ENCODE measurements at regions not wholly inside any gene's neighbourhood (a gene's known extent, or its start where the extent isn't known, plus 50 kb on each side); places are given as distances from the start of the nearest gene placed in this dataset.

GRCh38 chr6:117191009-117191408, 74.3 kb upstream of the VGLL2 start:
- Histone ChIP-seq H3K36me3 (ENCODE audit: control insufficient read depth in 2 of 2, extremely low read depth in 1 of 2, insufficient read depth in 1 of 2, low read length in 1 of 2) (no peaks in the 10 kb centered on the region), H3K27me3 (replicated peaks in 1 of 2; ENCODE audit: control insufficient read depth in 2 of 2, extremely low read depth in 1 of 2, insufficient read depth in 2 of 2, low read length in 1 of 2) (no peaks in the 10 kb centered on the region), H3K9me3 (no peaks in the 10 kb centered on the region), H3K27ac (ENCODE audit: low read length) (no peak overlapping the region), H3K4me3 (ENCODE audit: control insufficient read depth in 1 of 2, extremely low read depth in 1 of 2, low read length in 1 of 2) (no peak overlapping the region), H3K4me1 (ENCODE audit: control insufficient read depth in 1 of 2, extremely low read depth in 1 of 2, insufficient read depth in 2 of 2, low read length in 2 of 2) (no peaks in the 10 kb centered on the region)
- ChIA-PET CTCF (no interaction called here), POLR2A (no interaction called here)
- no peak overlapping the region for H3K27ac Mint-ChIP-seq
- no peaks in the 10 kb centered on the region for H3K4me1 Mint-ChIP-seq
- ATAC-seq (replicated peaks in 1 of 4): no peak
- 67% methylated on average over 1 of the region's 5 CpGs for WGBS (ENCODE audit: insufficient coverage)
- H3K4me3 Mint-ChIP-seq: no peak overlapping the region
- DNase-seq: no peak
- no peaks in the 10 kb centered on the region for H3K27me3 Mint-ChIP-seq
- H3K36me3 Mint-ChIP-seq: no peaks in the 10 kb centered on the region
- peaks cover 0 to 2% (median 0%) of the 10 kb centered on the region in 3 donors for H3K9me3 Mint-ChIP-seq

DNA sequence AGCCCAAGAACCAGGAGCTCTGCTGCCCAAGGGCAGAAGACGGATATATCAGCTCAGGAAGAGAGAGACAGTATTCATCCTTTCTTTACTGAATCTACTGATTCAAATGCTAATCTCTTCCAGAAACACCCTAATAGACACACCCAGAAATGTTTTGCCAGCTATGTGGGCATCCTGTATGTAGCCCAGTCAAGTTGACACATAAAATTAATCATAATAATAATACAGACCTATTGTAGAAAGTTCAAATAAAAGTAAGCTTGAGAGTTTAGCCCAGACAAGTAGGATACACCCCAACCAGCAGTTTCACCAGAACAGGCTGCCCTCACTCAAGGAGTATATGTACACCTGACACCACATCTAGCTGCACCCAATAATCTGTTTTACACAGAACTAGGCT, 73.9 kb upstream of the VGLL2 start:
- H3K27me3 ChIP-seq (replicated peaks in 1 of 2; ENCODE audit: control insufficient read depth in 2 of 2, extremely low read depth in 1 of 2, insufficient read depth in 2 of 2, low read length in 1 of 2): no peaks in the 10 kb centered on the region
- no peak overlapping the region for H3K27ac ChIP-seq (ENCODE audit: low read length)
- H3K4me1 ChIP-seq (ENCODE audit: control insufficient read depth in 1 of 2, extremely low read depth in 1 of 2, insufficient read depth in 2 of 2, low read length in 2 of 2): no peaks in the 10 kb centered on the region
- no peaks in the 10 kb centered on the region for H3K9me3 ChIP-seq
- Mint-ChIP-seq H3K27me3 (no peaks in the 10 kb centered on the region), H3K4me1 (no peaks in the 10 kb centered on the region), H3K9me3 (peaks cover 0 to 4% (median 0%) of the 10 kb centered on the region in 3 donors), H3K4me3 (no peak overlapping the region), H3K27ac (no peak overlapping the region), H3K36me3 (no peaks in the 10 kb centered on the region)
- ATAC-seq (replicated peaks in 1 of 4): no peak
- DNase-seq: no peak
- ChIA-PET CTCF (no interaction called here), POLR2A (no interaction called here)
- no peak overlapping the region for H3K4me3 ChIP-seq (ENCODE audit: control insufficient read depth in 1 of 2, extremely low read depth in 1 of 2, low read length in 1 of 2)
- WGBS (ENCODE audit: insufficient coverage): no CpG with 5 or more reads among the region's 1 CpG
- H3K36me3 ChIP-seq (ENCODE audit: control insufficient read depth in 2 of 2, extremely low read depth in 1 of 2, insufficient read depth in 1 of 2, low read length in 1 of 2): no peaks in the 10 kb centered on the region

- H3K27ac ChIP-seq (ENCODE audit: low read length): no peak overlapping the region
- WGBS (ENCODE audit: insufficient coverage): no CpG with 5 or more reads among the region's 2 CpGs
- H3K4me3 ChIP-seq (ENCODE audit: control insufficient read depth in 1 of 2, extremely low read depth in 1 of 2, low read length in 1 of 2): no peak overlapping the region
- ATAC-seq (replicated peaks in 1 of 4) (no peak), DNase-seq (no peak)
- peaks cover 0 to 4% (median 3%) of the 10 kb centered on the region in 3 donors for H3K9me3 Mint-ChIP-seq
- no peaks in the 10 kb centered on the region for H3K27me3 ChIP-seq (replicated peaks in 1 of 2; ENCODE audit: control insufficient read depth in 2 of 2, extremely low read depth in 1 of 2, insufficient read depth in 2 of 2, low read length in 1 of 2)
- H3K27me3 Mint-ChIP-seq: no peaks in the 10 kb centered on the region
- no peaks in the 10 kb centered on the region for H3K36me3 ChIP-seq (ENCODE audit: control insufficient read depth in 2 of 2, extremely low read depth in 1 of 2, insufficient read depth in 1 of 2, low read length in 1 of 2)
- H3K9me3 ChIP-seq: no peaks in the 10 kb centered on the region
- no peak overlapping the region for H3K27ac Mint-ChIP-seq
- H3K4me1 Mint-ChIP-seq: no peaks in the 10 kb centered on the region
- H3K4me3 Mint-ChIP-seq: no peak overlapping the region
- ChIA-PET CTCF (no interaction called here), POLR2A (no interaction called here)
- H3K36me3 Mint-ChIP-seq: no peaks in the 10 kb centered on the region
- H3K4me1 ChIP-seq (ENCODE audit: control insufficient read depth in 1 of 2, extremely low read depth in 1 of 2, insufficient read depth in 2 of 2, low read length in 2 of 2): no peaks in the 10 kb centered on the region
Measured at GRCh38 chr6:117194271-117194670, 71.1 kb upstream of the VGLL2 start.

GRCh38 chr6:117194978-117195377, 70.4 kb upstream of the VGLL2 start:
- CTCF ChIA-PET: no interaction called here

DNA sequence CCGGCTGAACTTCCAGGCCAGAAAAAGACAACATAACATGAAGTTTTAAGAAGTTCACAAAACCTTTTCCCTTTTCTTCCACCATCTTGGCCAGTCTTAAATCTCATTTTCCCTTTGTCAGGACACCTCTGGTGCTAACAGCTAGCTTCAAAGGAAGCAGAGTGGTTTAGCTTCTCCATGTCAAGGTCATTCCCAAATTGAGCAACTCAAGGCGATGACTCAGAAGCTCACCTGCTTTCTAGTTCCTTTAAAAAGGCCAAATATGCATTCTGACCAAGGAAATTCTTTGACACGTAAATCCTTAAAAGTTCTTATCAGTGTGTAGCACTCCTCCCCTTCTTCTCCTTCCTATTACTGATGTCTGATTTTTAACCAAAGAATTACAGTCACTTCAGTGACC, 69.6 kb upstream of the VGLL2 start:
- ATAC-seq (replicated peaks in 1 of 4) (no peak), DNase-seq (no peak)
- ChIA-PET POLR2A (no interaction called here), CTCF (no interaction called here)
- Histone ChIP-seq H3K4me3 (ENCODE audit: control insufficient read depth in 1 of 2, extremely low read depth in 1 of 2, low read length in 1 of 2) (no peak overlapping the region), H3K4me1 (ENCODE audit: control insufficient read depth in 1 of 2, extremely low read depth in 1 of 2, insufficient read depth in 2 of 2, low read length in 2 of 2) (no peaks in the 10 kb centered on the region), H3K27ac (ENCODE audit: low read length) (no peak overlapping the region), H3K27me3 (replicated peaks in 1 of 2; ENCODE audit: control insufficient read depth in 2 of 2, extremely low read depth in 1 of 2, insufficient read depth in 2 of 2, low read length in 1 of 2) (no peaks in the 10 kb centered on the region), H3K36me3 (ENCODE audit: control insufficient read depth in 2 of 2, extremely low read depth in 1 of 2, insufficient read depth in 1 of 2, low read length in 1 of 2) (no peaks in the 10 kb centered on the region), H3K9me3 (no peaks in the 10 kb centered on the region)
- WGBS (ENCODE audit: insufficient coverage): 34% methylated on average over 3 of the region's 3 CpGs
- H3K4me3 Mint-ChIP-seq: no peak overlapping the region
- H3K27ac Mint-ChIP-seq: no peak overlapping the region
- H3K27me3 Mint-ChIP-seq: no peaks in the 10 kb centered on the region
- H3K36me3 Mint-ChIP-seq: no peaks in the 10 kb centered on the region
- H3K9me3 Mint-ChIP-seq: peaks cover 0 to 4% (median 3%) of the 10 kb centered on the region in 3 donors
- H3K4me1 Mint-ChIP-seq: no peaks in the 10 kb centered on the region

More at GRCh38 chr6:117194978-117195377, 70.4 kb upstream of the VGLL2 start:
- H3K27me3 ChIP-seq (replicated peaks in 1 of 2; ENCODE audit: control insufficient read depth in 2 of 2, extremely low read depth in 1 of 2, insufficient read depth in 2 of 2, low read length in 1 of 2): no peaks in the 10 kb centered on the region
- DNase-seq: no peak
- Mint-ChIP-seq H3K9me3 (peaks cover 0 to 4% (median 3%) of the 10 kb centered on the region in 3 donors), H3K27me3 (no peaks in the 10 kb centered on the region), H3K4me1 (no peaks in the 10 kb centered on the region), H3K27ac (no peak overlapping the region), H3K36me3 (no peaks in the 10 kb centered on the region), H3K4me3 (no peak overlapping the region)
- no peak overlapping the region for H3K4me3 ChIP-seq (ENCODE audit: control insufficient read depth in 1 of 2, extremely low read depth in 1 of 2, low read length in 1 of 2)
- H3K36me3 ChIP-seq (ENCODE audit: control insufficient read depth in 2 of 2, extremely low read depth in 1 of 2, insufficient read depth in 1 of 2, low read length in 1 of 2): no peaks in the 10 kb centered on the region
- H3K4me1 ChIP-seq (ENCODE audit: control insufficient read depth in 1 of 2, extremely low read depth in 1 of 2, insufficient read depth in 2 of 2, low read length in 2 of 2): no peaks in the 10 kb centered on the region
- H3K27ac ChIP-seq (ENCODE audit: low read length): no peak overlapping the region
- POLR2A ChIA-PET: no interaction called here
- ATAC-seq (replicated peaks in 1 of 4): no peak
- no peaks in the 10 kb centered on the region for H3K9me3 ChIP-seq
- 94% methylated on average over 2 of the region's 4 CpGs for WGBS (ENCODE audit: insufficient coverage)

DNA sequence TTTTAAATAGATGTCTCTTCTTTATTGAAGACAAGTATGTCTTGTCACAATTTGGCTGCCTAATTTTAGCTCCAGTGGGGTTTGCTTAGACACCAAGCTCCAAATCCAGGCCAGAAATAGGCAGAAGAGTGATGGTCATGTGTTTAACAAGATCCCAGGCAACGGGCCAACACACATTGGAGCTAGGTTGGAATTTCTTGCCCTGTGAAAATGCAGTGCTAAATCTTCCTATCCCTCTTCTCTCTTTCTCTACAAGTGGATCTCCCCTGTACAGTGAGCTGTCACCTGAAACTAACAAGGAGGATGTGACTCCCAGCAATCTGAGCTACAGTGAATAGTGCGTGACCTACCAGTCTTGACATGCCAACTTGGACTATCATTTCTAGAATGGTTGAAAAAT, 65.3 kb upstream of the VGLL2 start:
- ATAC-seq (replicated peaks in 1 of 4): no peak
- no peaks in the 10 kb centered on the region for H3K27me3 ChIP-seq (replicated peaks in 1 of 2; ENCODE audit: control insufficient read depth in 2 of 2, extremely low read depth in 1 of 2, insufficient read depth in 2 of 2, low read length in 1 of 2)
- no peaks in the 10 kb centered on the region for H3K36me3 Mint-ChIP-seq
- no peak overlapping the region for H3K27ac Mint-ChIP-seq
- no peaks in the 10 kb centered on the region for H3K4me1 ChIP-seq (ENCODE audit: control insufficient read depth in 1 of 2, extremely low read depth in 1 of 2, insufficient read depth in 2 of 2, low read length in 2 of 2)
- ChIA-PET CTCF (no interaction called here), POLR2A (no interaction called here)
- H3K4me3 Mint-ChIP-seq: no peak overlapping the region
- no peaks in the 10 kb centered on the region for H3K27me3 Mint-ChIP-seq
- no peak overlapping the region for H3K4me3 ChIP-seq (ENCODE audit: control insufficient read depth in 1 of 2, extremely low read depth in 1 of 2, low read length in 1 of 2)
- H3K9me3 Mint-ChIP-seq: peaks cover 0 to 4% (median 3%) of the 10 kb centered on the region in 3 donors
- no CpG with 5 or more reads among the region's 2 CpGs for WGBS (ENCODE audit: insufficient coverage)
- H3K27ac ChIP-seq (ENCODE audit: low read length): no peak overlapping the region
- no peaks in the 10 kb centered on the region for H3K9me3 ChIP-seq
- DNase-seq: no peak
- H3K36me3 ChIP-seq (ENCODE audit: control insufficient read depth in 2 of 2, extremely low read depth in 1 of 2, insufficient read depth in 1 of 2, low read length in 1 of 2): no peaks in the 10 kb centered on the region
- no peaks in the 10 kb centered on the region for H3K4me1 Mint-ChIP-seq

- ATAC-seq (replicated peaks in 1 of 4) (no peak), DNase-seq (no peak)
- peaks cover 0 to 5% (median 2%) of the 10 kb centered on the region in 3 donors for H3K9me3 Mint-ChIP-seq
- peaks cover 0 to 6% of the 10 kb centered on the region in 2 donors for H3K27me3 Mint-ChIP-seq
- ChIA-PET POLR2A (no interaction called here), CTCF (no interaction called here)
- Histone ChIP-seq H3K36me3 (ENCODE audit: control insufficient read depth in 2 of 2, extremely low read depth in 1 of 2, insufficient read depth in 1 of 2, low read length in 1 of 2) (no peaks in the 10 kb centered on the region), H3K27me3 (replicated peaks in 1 of 2; ENCODE audit: control insufficient read depth in 2 of 2, extremely low read depth in 1 of 2, insufficient read depth in 2 of 2, low read length in 1 of 2) (no peaks in the 10 kb centered on the region), H3K4me1 (ENCODE audit: control insufficient read depth in 1 of 2, extremely low read depth in 1 of 2, insufficient read depth in 2 of 2, low read length in 2 of 2) (no peaks in the 10 kb centered on the region), H3K9me3 (no peaks in the 10 kb centered on the region), H3K4me3 (ENCODE audit: control insufficient read depth in 1 of 2, extremely low read depth in 1 of 2, low read length in 1 of 2) (no peak overlapping the region), H3K27ac (ENCODE audit: low read length) (no peak overlapping the region)
- no peaks in the 10 kb centered on the region for H3K4me1 Mint-ChIP-seq
- H3K4me3 Mint-ChIP-seq: no peak overlapping the region
- H3K36me3 Mint-ChIP-seq: no peaks in the 10 kb centered on the region
- 71% methylated on average over 1 of the region's 1 CpG for WGBS (ENCODE audit: insufficient coverage)
- H3K27ac Mint-ChIP-seq: no peak overlapping the region
Measured at GRCh38 chr6:117204903-117205302, 60.5 kb upstream of the VGLL2 start.
